ENCODE measurements at regions not wholly inside any gene's neighbourhood (a gene's known extent, or its start where the extent isn't known, plus 50 kb on each side); places are given as distances from the start of the nearest gene placed in this dataset.
A peak's percentile ranks its signal among the peaks of the same experiment; 100 is the strongest.

DNA sequence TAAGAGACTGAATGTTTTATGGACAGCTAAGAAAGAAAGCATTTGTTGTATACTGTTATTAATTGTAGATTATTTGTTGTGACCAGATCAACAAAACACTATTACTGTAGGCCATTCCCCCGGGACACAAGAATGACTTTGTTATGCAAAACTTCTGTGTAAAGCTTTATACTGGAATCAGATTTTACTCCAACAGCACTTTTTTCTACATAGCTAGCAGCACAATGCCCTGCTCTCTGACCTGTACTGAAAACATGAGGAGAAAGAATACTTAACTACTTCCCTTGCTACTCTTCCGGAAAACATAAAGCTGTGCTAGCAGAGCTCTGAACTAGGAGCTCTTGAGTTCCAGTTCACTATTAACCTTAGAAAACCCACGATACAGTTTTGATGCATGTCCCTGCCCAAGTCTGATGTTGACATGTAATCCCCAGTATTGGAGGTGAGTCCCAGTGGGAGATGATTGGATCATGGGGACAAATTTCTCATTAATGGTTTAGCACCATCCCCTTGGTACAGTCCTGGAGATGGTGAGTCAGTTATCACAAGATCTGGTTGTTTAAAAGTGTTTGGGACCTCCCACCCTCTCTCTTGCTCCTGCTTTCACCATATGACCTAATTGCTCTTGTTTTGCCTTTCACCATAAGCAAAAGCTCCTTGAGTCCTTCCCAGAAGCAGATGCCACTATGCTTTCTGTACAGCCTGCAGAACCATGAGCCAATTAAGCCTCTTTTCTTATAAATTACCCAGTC lies 601.1 kb upstream of the PIK3C3 start:
- no peaks in the 10 kb centered on the region for H3K9me3 ChIP-seq (replicated peaks in 1 of 2; ENCODE audit: control insufficient read depth in 2 of 2, insufficient read depth in 1 of 2, low read depth in 1 of 2, low read length in 2 of 2)
- no peaks in the 10 kb centered on the region for H3K27me3 ChIP-seq (ENCODE audit: control insufficient read depth in 3 of 3, insufficient read depth in 3 of 3, low read depth in 1 of 3, low read length in 3 of 3)
- no peak overlapping the region for H3K18ac ChIP-seq (ENCODE audit: low read length)
- no peak overlapping the region for H3K4me3 ChIP-seq (ENCODE audit: low read length in 2 of 2)
- no peak overlapping the region for H2AK5ac ChIP-seq (ENCODE audit: low read depth, low read length)
- no peak overlapping the region for H2BK12ac ChIP-seq (ENCODE audit: low read length)
- H4K8ac ChIP-seq (ENCODE audit: low read depth, low read length): no peak overlapping the region
- H3K4me2 ChIP-seq (ENCODE audit: insufficient read depth, low read length, poor library complexity, severe bottlenecking): no peak overlapping the region
- no CpG with 5 or more reads among the region's 3 CpGs for WGBS, 2 donors (ENCODE audit: extremely low coverage in 2 of 2, insufficient read length in 2 of 2, insufficient replicate concordance in 1 of 2)
- H2AFZ ChIP-seq (ENCODE audit: low read length): peak overlapping the region; percentile 12
- H4K91ac ChIP-seq (ENCODE audit: low read depth, low read length, poor library complexity): no peak overlapping the region
- peaks cover 2 to 8% of the 10 kb centered on the region in 2 donors for H3K4me1 ChIP-seq (ENCODE audit: control insufficient read depth in 2 of 2, insufficient read depth in 1 of 2, low read depth in 1 of 2, low read length in 2 of 2)
- no peak overlapping the region for H2BK120ac ChIP-seq (ENCODE audit: low read depth, low read length)
- no peak overlapping the region for H3K23ac ChIP-seq (ENCODE audit: low read depth, low read length, poor library complexity)
- no peak overlapping the region for H3K27ac ChIP-seq (replicated peaks; ENCODE audit: low read length)
- H3K79me1 ChIP-seq (ENCODE audit: low read depth, low read length): no peaks in the 10 kb centered on the region
- H2BK5ac ChIP-seq (ENCODE audit: low read length): no peak overlapping the region
- H3K14ac ChIP-seq (ENCODE audit: low read length): no peak overlapping the region
- no peak overlapping the region for H2BK15ac ChIP-seq (ENCODE audit: low read length)
- no peak for DNase-seq (ENCODE audit: low spot score)
- no peak overlapping the region for H3K4ac ChIP-seq (ENCODE audit: low read length)
- H3K36me3 ChIP-seq (replicated peaks in 1 of 2; ENCODE audit: control insufficient read depth in 2 of 2, insufficient read depth in 2 of 2, low read length in 2 of 2): no peaks in the 10 kb centered on the region
- no peak overlapping the region for H3K9ac ChIP-seq (ENCODE audit: low read depth, low read length, poor library complexity)

DNA sequence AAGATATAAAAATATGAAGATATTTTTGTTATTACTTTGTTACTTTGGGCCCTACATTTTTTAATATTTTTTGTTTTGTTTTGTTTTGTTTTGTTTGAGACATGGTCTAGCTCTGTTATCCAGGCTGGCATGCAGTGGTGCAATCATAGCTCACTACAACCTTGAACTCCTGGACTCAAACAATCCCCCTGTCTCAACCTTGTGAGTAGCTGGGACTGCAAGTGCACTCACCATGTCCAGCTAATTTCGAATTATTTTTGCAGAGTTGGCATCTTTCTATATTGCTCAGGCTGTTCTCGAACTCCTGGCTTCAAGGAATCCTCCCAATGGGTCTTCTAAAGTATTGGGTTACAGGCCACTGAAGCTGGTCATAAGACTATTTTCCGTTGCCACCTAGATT lies 603.6 kb upstream of the PIK3C3 start:
- Histone ChIP-seq H3K27me3 (ENCODE audit: control insufficient read depth in 3 of 3, insufficient read depth in 3 of 3, low read depth in 1 of 3, low read length in 3 of 3) (no peaks in the 10 kb centered on the region), H2BK12ac (ENCODE audit: low read length) (no peak overlapping the region), H3K4ac (ENCODE audit: low read length) (no peak overlapping the region), H3K36me3 (replicated peaks in 1 of 2; ENCODE audit: control insufficient read depth in 2 of 2, insufficient read depth in 2 of 2, low read length in 2 of 2) (no peaks in the 10 kb centered on the region), H2BK120ac (ENCODE audit: low read depth, low read length) (no peak overlapping the region), H4K91ac (ENCODE audit: low read depth, low read length, poor library complexity) (no peak overlapping the region), H3K14ac (ENCODE audit: low read length) (no peak overlapping the region), H3K4me1 (ENCODE audit: control insufficient read depth in 2 of 2, insufficient read depth in 1 of 2, low read depth in 1 of 2, low read length in 2 of 2) (peaks cover 2 to 8% of the 10 kb centered on the region in 2 donors), H2BK5ac (ENCODE audit: low read length) (no peak overlapping the region), H3K9ac (ENCODE audit: low read depth, low read length, poor library complexity) (no peak overlapping the region), H2BK15ac (ENCODE audit: low read length) (no peak overlapping the region), H3K4me3 (ENCODE audit: low read length in 2 of 2) (no peak overlapping the region), H4K8ac (ENCODE audit: low read depth, low read length) (no peak overlapping the region), H2AK5ac (ENCODE audit: low read depth, low read length) (no peak overlapping the region), H3K18ac (ENCODE audit: low read length) (no peak overlapping the region), H2AFZ (ENCODE audit: low read length) (no peak overlapping the region), H3K4me2 (ENCODE audit: insufficient read depth, low read length, poor library complexity, severe bottlenecking) (no peak overlapping the region), H3K27ac (replicated peaks; ENCODE audit: low read length) (no peak overlapping the region), H3K23ac (ENCODE audit: low read depth, low read length, poor library complexity) (no peak overlapping the region), H3K9me3 (replicated peaks in 1 of 2; ENCODE audit: control insufficient read depth in 2 of 2, insufficient read depth in 1 of 2, low read depth in 1 of 2, low read length in 2 of 2) (no peaks in the 10 kb centered on the region), H3K79me1 (ENCODE audit: low read depth, low read length) (no peaks in the 10 kb centered on the region)
- no peak for DNase-seq (ENCODE audit: low spot score)
- no CpG with 5 or more reads among the region's 3 CpGs for WGBS, 2 donors (ENCODE audit: extremely low coverage in 2 of 2, insufficient read length in 2 of 2, insufficient replicate concordance in 1 of 2)

DNA sequence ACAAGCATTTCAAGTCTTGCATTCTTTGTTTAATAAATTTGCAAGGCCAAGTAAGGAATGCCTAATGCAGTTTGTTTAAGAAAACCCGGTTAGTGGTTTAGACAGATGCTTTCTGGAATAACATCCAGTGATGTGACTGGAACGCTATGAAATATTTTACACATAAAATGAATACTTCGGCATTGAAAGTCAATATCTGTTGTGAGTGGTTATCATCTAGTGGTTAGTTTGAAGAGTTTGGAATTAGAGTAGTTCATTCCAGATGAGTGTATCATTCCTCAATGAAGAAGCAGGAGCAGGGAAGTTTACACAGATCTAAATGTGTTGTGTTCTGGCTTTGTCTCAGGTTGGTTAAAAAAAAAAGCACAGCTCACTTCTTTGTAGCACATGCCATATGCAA lies 608.0 kb upstream of the PIK3C3 start:
- Histone ChIP-seq H3K4me1 (ENCODE audit: control insufficient read depth in 2 of 2, insufficient read depth in 1 of 2, low read depth in 1 of 2, low read length in 2 of 2) (no peaks in the 10 kb centered on the region), H3K4me3 (ENCODE audit: low read length in 2 of 2) (no peak overlapping the region), H2BK5ac (ENCODE audit: low read length) (no peak overlapping the region), H3K18ac (ENCODE audit: low read length) (no peak overlapping the region), H2BK15ac (ENCODE audit: low read length) (no peak overlapping the region), H2BK12ac (ENCODE audit: low read length) (no peak overlapping the region), H3K4ac (ENCODE audit: low read length) (no peak overlapping the region), H3K79me1 (ENCODE audit: low read depth, low read length) (no peaks in the 10 kb centered on the region), H4K8ac (ENCODE audit: low read depth, low read length) (no peak overlapping the region), H3K14ac (ENCODE audit: low read length) (no peak overlapping the region), H2AFZ (ENCODE audit: low read length) (no peak overlapping the region), H3K9me3 (replicated peaks in 1 of 2; ENCODE audit: control insufficient read depth in 2 of 2, insufficient read depth in 1 of 2, low read depth in 1 of 2, low read length in 2 of 2) (no peaks in the 10 kb centered on the region), H3K23ac (ENCODE audit: low read depth, low read length, poor library complexity) (no peak overlapping the region), H3K4me2 (ENCODE audit: insufficient read depth, low read length, poor library complexity, severe bottlenecking) (no peak overlapping the region), H3K27ac (replicated peaks; ENCODE audit: low read length) (no peak overlapping the region), H3K27me3 (ENCODE audit: control insufficient read depth in 3 of 3, insufficient read depth in 3 of 3, low read depth in 1 of 3, low read length in 3 of 3) (no peaks in the 10 kb centered on the region), H2BK120ac (ENCODE audit: low read depth, low read length) (no peak overlapping the region), H2AK5ac (ENCODE audit: low read depth, low read length) (no peak overlapping the region), H3K9ac (ENCODE audit: low read depth, low read length, poor library complexity) (no peak overlapping the region), H4K91ac (ENCODE audit: low read depth, low read length, poor library complexity) (no peak overlapping the region), H3K36me3 (replicated peaks in 1 of 2; ENCODE audit: control insufficient read depth in 2 of 2, insufficient read depth in 2 of 2, low read length in 2 of 2) (no peaks in the 10 kb centered on the region)
- WGBS, 2 donors (ENCODE audit: extremely low coverage in 2 of 2, insufficient read length in 2 of 2, insufficient replicate concordance in 1 of 2): no CpG with 5 or more reads among the region's 3 CpGs
- no peak for DNase-seq (ENCODE audit: low spot score)

DNA sequence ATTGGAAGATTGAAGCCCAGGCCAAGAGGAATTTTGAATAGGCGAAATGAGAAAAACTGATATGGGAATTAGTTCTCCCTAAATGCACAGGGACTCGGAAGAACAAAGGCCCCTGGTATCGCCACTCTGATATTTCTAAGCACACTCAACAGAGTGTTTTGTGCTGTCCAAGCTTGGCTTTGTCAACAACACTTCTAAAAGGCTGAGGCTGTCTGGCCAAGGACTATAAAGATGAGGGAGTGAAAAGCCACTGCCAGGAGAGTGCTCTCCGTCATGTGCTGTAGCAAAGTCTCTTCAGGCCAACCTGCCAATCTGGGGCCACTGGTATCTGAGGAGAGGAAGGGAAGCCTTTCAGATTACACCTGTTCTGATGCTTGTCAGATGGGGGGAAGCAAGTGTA lies 611.2 kb upstream of the PIK3C3 start:
- Histone ChIP-seq H3K27ac (replicated peaks; ENCODE audit: low read length) (no peak overlapping the region), H3K9me3 (replicated peaks in 1 of 2; ENCODE audit: control insufficient read depth in 2 of 2, insufficient read depth in 1 of 2, low read depth in 1 of 2, low read length in 2 of 2) (no peaks in the 10 kb centered on the region), H2BK120ac (ENCODE audit: low read depth, low read length) (no peak overlapping the region), H3K9ac (ENCODE audit: low read depth, low read length, poor library complexity) (no peak overlapping the region), H4K8ac (ENCODE audit: low read depth, low read length) (no peak overlapping the region), H3K23ac (ENCODE audit: low read depth, low read length, poor library complexity) (no peak overlapping the region), H4K91ac (ENCODE audit: low read depth, low read length, poor library complexity) (no peak overlapping the region), H3K4me3 (ENCODE audit: low read length in 2 of 2) (no peak overlapping the region), H3K79me1 (ENCODE audit: low read depth, low read length) (no peaks in the 10 kb centered on the region), H2BK5ac (ENCODE audit: low read length) (no peak overlapping the region), H3K14ac (ENCODE audit: low read length) (no peak overlapping the region), H2AFZ (ENCODE audit: low read length) (no peak overlapping the region), H3K18ac (ENCODE audit: low read length) (no peak overlapping the region), H3K36me3 (replicated peaks in 1 of 2; ENCODE audit: control insufficient read depth in 2 of 2, insufficient read depth in 2 of 2, low read length in 2 of 2) (no peaks in the 10 kb centered on the region), H3K27me3 (ENCODE audit: control insufficient read depth in 3 of 3, insufficient read depth in 3 of 3, low read depth in 1 of 3, low read length in 3 of 3) (no peaks in the 10 kb centered on the region), H3K4me1 (ENCODE audit: control insufficient read depth in 2 of 2, insufficient read depth in 1 of 2, low read depth in 1 of 2, low read length in 2 of 2) (no peaks in the 10 kb centered on the region), H2AK5ac (ENCODE audit: low read depth, low read length) (no peak overlapping the region), H2BK12ac (ENCODE audit: low read length) (no peak overlapping the region), H2BK15ac (ENCODE audit: low read length) (no peak overlapping the region), H3K4ac (ENCODE audit: low read length) (no peak overlapping the region), H3K4me2 (ENCODE audit: insufficient read depth, low read length, poor library complexity, severe bottlenecking) (no peak overlapping the region)
- DNase-seq (ENCODE audit: low spot score): no peak
- WGBS, 2 donors (ENCODE audit: extremely low coverage in 2 of 2, insufficient read length in 2 of 2, insufficient replicate concordance in 1 of 2): no CpG with 5 or more reads among the region's 4 CpGs

Data from neuronal stem cell (in vitro differentiated cells).